Bronchial epithelial cell (primary cell): ENCODE measurements at regions not wholly inside any gene's neighbourhood (a gene's known extent, or its start where the extent isn't known, plus 50 kb on each side); places are given as distances from the start of the nearest gene placed in this dataset.

Experiments
- DNase-seq: peaks from one replicate; pipeline ENCODE4 v3.0.0-alpha.2; 2010; ENCODE audit warnings: low read depth
- FAIRE-seq: peaks from 2 replicates; lab custom pipeline; 2011; peaks lifted over from hg19 to GRCh38; lab: Jason Lieb, UNC
- H3K27me3 ChIP-seq: 2 replicates; pipeline ENCODE4 v1.5.1; 2011; ENCODE audit warnings: low read length; ENCODE audit not compliant: control insufficient read depth, insufficient read depth
- H3K36me3 ChIP-seq: 2 replicates; pipeline ENCODE4 v1.5.1; 2011; ENCODE audit warnings: low read length; ENCODE audit not compliant: control insufficient read depth, insufficient read depth
- H3K4me3 ChIP-seq: 2 replicates; pipeline ENCODE4 v1.5.1; 2011; ENCODE audit warnings: mild to moderate bottlenecking, low read depth, low read length, control low read depth
- CTCF ChIP-seq: IDR thresholded peaks from 2 replicates; pipeline ENCODE4 v1.5.1; 2011; ENCODE audit warnings: mild to moderate bottlenecking, moderate library complexity, low read length, control low read depth, inconsistent platforms; ENCODE audit not compliant: insufficient read depth, severe bottlenecking

- FAIRE-seq = no peak
- DNase-seq = no peak
- no peak overlapping the region for H3K4me3 ChIP-seq
These were observed 833.9 kb downstream of the TUSC7 start for GRCh38 chr3:117543521-117543920.

DNA sequence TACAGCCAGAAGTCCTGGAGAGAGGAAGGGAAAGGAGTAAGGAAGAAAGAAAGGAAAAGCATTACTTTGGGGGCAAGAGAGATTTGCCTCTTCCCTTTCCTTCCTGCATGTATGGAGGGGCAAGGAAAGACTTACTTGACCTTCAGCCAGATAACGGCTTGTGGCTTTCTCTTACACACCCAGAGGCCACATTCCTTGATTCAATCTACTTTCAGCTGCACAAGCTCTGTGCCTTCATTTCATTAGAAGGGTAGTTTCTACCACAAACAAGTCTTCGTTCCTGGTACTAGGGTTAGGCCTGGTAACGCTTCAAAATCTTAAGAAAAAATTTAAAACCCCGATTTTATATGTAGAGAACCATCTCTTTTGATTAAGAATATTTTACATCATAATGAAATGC is 835.9 kb downstream of the TUSC7 start:
- DNase-seq = no peak
- no peak for TF ChIP-seq CTCF
- Histone ChIP-seq H3K36me3 (no peaks in the 10 kb centered on the region), H3K27me3 (no peaks in the 10 kb centered on the region), H3K4me3 (no peak overlapping the region)
- FAIRE-seq = no peak

More at GRCh38 chr3:117543521-117543920, 833.9 kb downstream of the TUSC7 start:
- Histone ChIP-seq H3K36me3 (no peaks in the 10 kb centered on the region), H3K27me3 (no peaks in the 10 kb centered on the region)
- TF ChIP-seq CTCF = no peak

GRCh38 chr3:117547956-117548550 is 838.5 kb downstream of the TUSC7 start:
- Histone ChIP-seq H3K36me3 (no peaks in the 10 kb centered on the region), H3K4me3 (no peak overlapping the region), H3K27me3 (no peaks in the 10 kb centered on the region)
- DNase-seq (peak; percentile 95), FAIRE-seq (no peak)
- TF ChIP-seq CTCF = no peak

DNA sequence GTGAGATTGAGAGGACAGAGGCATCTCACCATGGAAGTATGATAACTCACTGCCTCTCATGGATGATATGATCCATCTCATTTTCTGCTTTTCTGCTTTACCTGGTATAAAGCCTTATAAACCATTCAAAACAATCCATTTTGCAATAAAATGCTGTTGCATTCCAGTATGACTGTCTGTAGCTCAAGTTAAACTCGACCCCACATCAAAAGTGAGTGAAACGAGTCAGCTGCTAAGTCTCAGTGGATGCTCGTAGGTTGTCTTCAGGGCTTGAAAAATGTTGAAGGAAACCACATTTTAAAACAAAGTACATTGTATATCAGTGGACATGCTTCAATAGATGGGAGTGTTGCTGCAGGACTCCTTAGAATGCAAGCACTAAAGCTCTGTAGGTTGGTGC is 839.0 kb downstream of the TUSC7 start:
- Histone ChIP-seq H3K4me3 (no peak overlapping the region), H3K36me3 (no peaks in the 10 kb centered on the region)

DNA sequence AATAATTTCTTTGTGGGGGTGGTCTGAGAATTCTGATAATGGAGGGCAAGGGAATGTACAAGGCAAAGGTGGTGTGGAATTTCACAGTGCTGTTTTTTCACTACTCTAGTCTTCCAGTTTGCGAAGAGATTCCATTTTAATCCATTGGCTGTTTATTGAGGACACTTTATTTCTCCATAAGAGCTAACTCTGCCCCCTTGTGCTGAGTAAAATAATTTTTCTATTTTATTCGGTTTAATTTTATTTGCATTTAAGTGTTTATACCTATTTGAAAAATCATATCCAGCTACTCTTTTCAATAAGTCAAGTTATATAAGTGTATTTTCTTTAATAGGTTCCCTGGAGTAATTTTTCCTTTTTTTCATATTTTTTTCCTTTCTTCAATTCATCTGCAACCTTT is 840.1 kb downstream of the TUSC7 start:
- Histone ChIP-seq H3K27me3 (no peaks in the 10 kb centered on the region), H3K36me3 (no peaks in the 10 kb centered on the region), H3K4me3 (no peak overlapping the region)
- FAIRE-seq = no peak
- no peak for TF ChIP-seq CTCF
- no peak for DNase-seq

More for the DNA sequence above, 839.0 kb downstream of the TUSC7 start:
- FAIRE-seq (no peak), DNase-seq (no peak)
- TF ChIP-seq CTCF = no peak
- H3K27me3 ChIP-seq = no peaks in the 10 kb centered on the region

DNA sequence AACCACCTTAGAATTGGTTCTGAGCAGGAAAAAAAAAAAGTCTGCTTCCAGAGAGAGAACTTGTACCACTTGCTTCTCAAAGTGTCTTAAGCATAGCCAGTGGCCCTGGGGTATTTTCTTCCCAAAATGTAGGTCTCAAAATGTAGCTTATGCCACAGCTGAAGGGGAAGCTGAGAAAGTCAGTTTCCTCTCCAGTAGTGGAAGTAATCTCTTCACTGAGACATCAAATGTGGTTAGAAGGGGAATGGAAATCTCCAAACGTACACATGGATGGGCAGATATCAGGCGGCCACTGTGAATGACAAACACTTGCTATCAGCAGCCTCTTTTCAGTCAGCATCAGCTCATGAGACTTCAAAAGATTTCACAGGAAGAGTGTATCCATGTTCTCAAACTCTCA is 841.2 kb downstream of the TUSC7 start:
- no peak for DNase-seq
- TF ChIP-seq CTCF = no peak
- H3K36me3 ChIP-seq = no peaks in the 10 kb centered on the region
- no peak for FAIRE-seq
- no peaks in the 10 kb centered on the region for H3K27me3 ChIP-seq
- no peak overlapping the region for H3K4me3 ChIP-seq
